Ishikawa (cell line): ENCODE measurements at regions not wholly inside any gene's neighbourhood (a gene's known extent, or its start where the extent isn't known, plus 50 kb on each side); places are given as distances from the start of the nearest gene placed in this dataset.

Source experiments
- CEBPB ChIP-seq: IDR thresholded peaks from 2 replicates; pipeline ENCODE4 v1.6.1; 2012
- CREB1 ChIP-seq: IDR thresholded peaks from 2 replicates; pipeline ENCODE4 v1.6.1; 2012; ENCODE audit warnings: low read depth
- EGR1 ChIP-seq: IDR thresholded peaks from 2 replicates; pipeline ENCODE4 v1.6.1; 2012
- EP300 ChIP-seq: IDR thresholded peaks from 2 replicates; pipeline ENCODE4 v1.6.1; 2012; ENCODE audit warnings: borderline replicate concordance
- FOXM1 ChIP-seq: IDR thresholded peaks from 2 replicates; pipeline ENCODE4 v1.6.1; 2012; ENCODE audit warnings: low read depth, borderline replicate concordance
- NFIC ChIP-seq: IDR thresholded peaks from 2 replicates; pipeline ENCODE4 v1.6.1; 2012
- RAD21 ChIP-seq: IDR thresholded peaks from 2 replicates; pipeline ENCODE4 v1.6.1; 2012; ENCODE audit warnings: low read depth
- TAF1 ChIP-seq: IDR thresholded peaks from 2 replicates; pipeline ENCODE4 v1.6.1; 2012; ENCODE audit warnings: low read depth, mild to moderate bottlenecking
- TCF12 ChIP-seq: IDR thresholded peaks from 2 replicates; pipeline ENCODE4 v1.6.1; 2012; ENCODE audit warnings: low read depth
- TEAD4 ChIP-seq: IDR thresholded peaks from 2 replicates; pipeline ENCODE4 v1.6.1; 2012
- YY1 ChIP-seq: IDR thresholded peaks from 2 replicates; pipeline ENCODE4 v1.6.1; 2012; ENCODE audit warnings: low read depth
- TF ChIP-seq, protein P1 (sequence below): IDR thresholded peaks from 2 replicates; pipeline ENCODE4 v1.6.1; 2012
- TF ChIP-seq, protein P2 (sequence below): IDR thresholded peaks from 2 replicates; pipeline ENCODE4 v1.6.1; 2012; ENCODE audit warnings: low read depth, mild to moderate bottlenecking
- TF ChIP-seq, protein P3 (sequence below): IDR thresholded peaks from 2 replicates; pipeline ENCODE4 v1.6.1; 2012

DNA sequence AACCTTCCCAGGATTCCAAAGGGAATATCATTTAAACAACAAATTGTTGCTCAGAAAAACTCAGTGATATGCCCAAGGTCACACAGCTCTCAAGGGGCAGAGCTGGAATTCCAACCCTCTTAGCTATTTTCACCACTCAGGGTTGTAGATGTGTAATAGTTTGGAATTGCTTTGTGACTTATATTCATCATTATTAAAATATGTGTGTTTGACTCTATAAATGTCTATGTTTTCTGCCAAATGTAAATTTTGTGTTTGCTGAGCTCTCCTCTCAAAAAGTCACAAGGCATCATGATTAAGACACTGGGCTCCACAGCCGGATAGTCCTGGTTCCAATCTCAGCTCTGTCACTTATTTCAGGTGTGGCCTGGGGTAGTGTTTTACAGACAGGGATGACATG lies 407.3 kb downstream of the TMEM135 start:
- TF ChIP-seq, protein P1, sequence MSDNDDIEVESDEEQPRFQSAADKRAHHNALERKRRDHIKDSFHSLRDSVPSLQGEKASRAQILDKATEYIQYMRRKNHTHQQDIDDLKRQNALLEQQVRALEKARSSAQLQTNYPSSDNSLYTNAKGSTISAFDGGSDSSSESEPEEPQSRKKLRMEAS = no peak
- TF ChIP-seq EP300 (no peak), TAF1 (no peak), NFIC (no peak), FOXM1 (no peak), TCF12 (no peak), CEBPB (no peak), TEAD4 (no peak), CREB1 (no peak), RAD21 (no peak), YY1 (no peak), EGR1 (no peak)
- TF ChIP-seq, protein P2, sequence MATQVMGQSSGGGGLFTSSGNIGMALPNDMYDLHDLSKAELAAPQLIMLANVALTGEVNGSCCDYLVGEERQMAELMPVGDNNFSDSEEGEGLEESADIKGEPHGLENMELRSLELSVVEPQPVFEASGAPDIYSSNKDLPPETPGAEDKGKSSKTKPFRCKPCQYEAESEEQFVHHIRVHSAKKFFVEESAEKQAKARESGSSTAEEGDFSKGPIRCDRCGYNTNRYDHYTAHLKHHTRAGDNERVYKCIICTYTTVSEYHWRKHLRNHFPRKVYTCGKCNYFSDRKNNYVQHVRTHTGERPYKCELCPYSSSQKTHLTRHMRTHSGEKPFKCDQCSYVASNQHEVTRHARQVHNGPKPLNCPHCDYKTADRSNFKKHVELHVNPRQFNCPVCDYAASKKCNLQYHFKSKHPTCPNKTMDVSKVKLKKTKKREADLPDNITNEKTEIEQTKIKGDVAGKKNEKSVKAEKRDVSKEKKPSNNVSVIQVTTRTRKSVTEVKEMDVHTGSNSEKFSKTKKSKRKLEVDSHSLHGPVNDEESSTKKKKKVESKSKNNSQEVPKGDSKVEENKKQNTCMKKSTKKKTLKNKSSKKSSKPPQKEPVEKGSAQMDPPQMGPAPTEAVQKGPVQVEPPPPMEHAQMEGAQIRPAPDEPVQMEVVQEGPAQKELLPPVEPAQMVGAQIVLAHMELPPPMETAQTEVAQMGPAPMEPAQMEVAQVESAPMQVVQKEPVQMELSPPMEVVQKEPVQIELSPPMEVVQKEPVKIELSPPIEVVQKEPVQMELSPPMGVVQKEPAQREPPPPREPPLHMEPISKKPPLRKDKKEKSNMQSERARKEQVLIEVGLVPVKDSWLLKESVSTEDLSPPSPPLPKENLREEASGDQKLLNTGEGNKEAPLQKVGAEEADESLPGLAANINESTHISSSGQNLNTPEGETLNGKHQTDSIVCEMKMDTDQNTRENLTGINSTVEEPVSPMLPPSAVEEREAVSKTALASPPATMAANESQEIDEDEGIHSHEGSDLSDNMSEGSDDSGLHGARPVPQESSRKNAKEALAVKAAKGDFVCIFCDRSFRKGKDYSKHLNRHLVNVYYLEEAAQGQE = no peak
- TF ChIP-seq, protein P3, sequence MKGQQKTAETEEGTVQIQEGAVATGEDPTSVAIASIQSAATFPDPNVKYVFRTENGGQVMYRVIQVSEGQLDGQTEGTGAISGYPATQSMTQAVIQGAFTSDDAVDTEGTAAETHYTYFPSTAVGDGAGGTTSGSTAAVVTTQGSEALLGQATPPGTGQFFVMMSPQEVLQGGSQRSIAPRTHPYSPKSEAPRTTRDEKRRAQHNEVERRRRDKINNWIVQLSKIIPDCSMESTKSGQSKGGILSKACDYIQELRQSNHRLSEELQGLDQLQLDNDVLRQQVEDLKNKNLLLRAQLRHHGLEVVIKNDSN = no peak
